Loucy (cell line): ENCODE measurements at regions not wholly inside any gene's neighbourhood (a gene's known extent, or its start where the extent isn't known, plus 50 kb on each side); places are given as distances from the start of the nearest gene placed in this dataset.

Experiments used
- H2AFZ ChIP-seq: fragments of 200-600 bp; sonication (generic); 2 replicates; pipeline ENCODE4 v1.6.0; 2016; ENCODE audit warnings: antibody characterized with exemption, mild to moderate bottlenecking, low read length, moderate library complexity
- H3F3A ChIP-seq: fragments of 200-600 bp; 2 replicates; pipeline ENCODE4 v1.6.0; 2016; ENCODE audit warnings: antibody characterized with exemption, low read depth, mild to moderate bottlenecking
- H3K27me3 ChIP-seq: fragments of 200-600 bp; sonication (generic); 2 replicates; pipeline ENCODE4 v1.6.1; 2014; ENCODE audit warnings: low read length, mild to moderate bottlenecking; ENCODE audit not compliant: insufficient read depth, poor library complexity, severe bottlenecking
- H3K36me3 ChIP-seq: fragments of 200-600 bp; sonication (generic); 2 replicates; pipeline ENCODE4 v1.6.1; 2016; ENCODE audit warnings: low read length; ENCODE audit not compliant: insufficient read depth
- H3K4me1 ChIP-seq: fragments of 200-600 bp; sonication (generic); 2 replicates; pipeline ENCODE4 v1.5.1; 2014; ENCODE audit warnings: low read length, mild to moderate bottlenecking; ENCODE audit not compliant: insufficient read depth, poor library complexity, severe bottlenecking
- H3K4me2 ChIP-seq: fragments of 200-600 bp; sonication (generic); 2 replicates; pipeline ENCODE4 v1.6.0; 2014; ENCODE audit warnings: antibody characterized with exemption, low read length, low read depth, mild to moderate bottlenecking; ENCODE audit not compliant: poor library complexity, severe bottlenecking
- H3K4me3 ChIP-seq: fragments of 200-600 bp; sonication (generic); 2 replicates; pipeline ENCODE4 v1.5.1; 2014; ENCODE audit warnings: low read length, mild to moderate bottlenecking, mixed read lengths; ENCODE audit not compliant: poor library complexity, severe bottlenecking
- H3K79me2 ChIP-seq: fragments of 200-600 bp; sonication (generic); 2 replicates; pipeline ENCODE4 v1.6.1; 2014; ENCODE audit warnings: low read length; ENCODE audit not compliant: insufficient read depth
- H3K9ac ChIP-seq: fragments of 200-600 bp; sonication (generic); 2 replicates; pipeline ENCODE4 v1.6.0; 2014; ENCODE audit warnings: mild to moderate bottlenecking, low read depth, low read length, moderate library complexity; ENCODE audit not compliant: poor library complexity, severe bottlenecking
- H3K9me2 ChIP-seq: fragments of 200-600 bp; sonication (generic); replicated peaks from 2 replicates; pipeline ENCODE4 v1.6.1; 2016; ENCODE audit warnings: low read depth, low read length, mixed read lengths
- H3K9me3 ChIP-seq: fragments of 200-600 bp; sonication (generic); 2 replicates; pipeline ENCODE4 v1.6.1; 2014; ENCODE audit warnings: mild to moderate bottlenecking, antibody characterized with exemption, low read length, low read depth; ENCODE audit not compliant: insufficient read depth
- H4K20me1 ChIP-seq: fragments of 200-600 bp; sonication (generic); 2 replicates; pipeline ENCODE4 v1.6.0; 2014; ENCODE audit warnings: antibody characterized with exemption, low read length, mild to moderate bottlenecking; ENCODE audit not compliant: insufficient read depth, poor library complexity, severe bottlenecking
- CTCF ChIP-seq: fragments of 200-600 bp; sonication (generic); conservative IDR thresholded peaks from 2 replicates; pipeline ENCODE4 v1.5.1; 2014; ENCODE audit warnings: mild to moderate bottlenecking, antibody characterized with exemption, low read length
- EZH2phosphoT487 ChIP-seq: fragments of 200-600 bp; IDR thresholded peaks from 2 replicates; pipeline ENCODE4 v1.6.1; 2018; ENCODE audit warnings: antibody characterized with exemption, mild to moderate bottlenecking, moderate library complexity, borderline replicate concordance

GRCh38 chr9:20022410-20022809, 233.6 kb upstream of the SLC24A2 start:
- Histone ChIP-seq H3K9ac (no peak overlapping the region), H3K36me3 (no peaks in the 10 kb centered on the region), H4K20me1 (no peaks in the 10 kb centered on the region), H2AFZ (no peak overlapping the region), H3K9me2 (no peaks in the 10 kb centered on the region), H3F3A (no peaks in the 10 kb centered on the region), H3K4me1 (no peaks in the 10 kb centered on the region), H3K4me3 (no peak overlapping the region), H3K27me3 (no peaks in the 10 kb centered on the region), H3K9me3 (no peaks in the 10 kb centered on the region), H3K79me2 (no peaks in the 10 kb centered on the region), H3K4me2 (no peak overlapping the region)
- no peak for TF ChIP-seq CTCF
- TF ChIP-seq EZH2phosphoT487, result no peak

- Histone ChIP-seq H3K36me3 (no peaks in the 10 kb centered on the region), H3K9me2 (no peaks in the 10 kb centered on the region), H4K20me1 (no peaks in the 10 kb centered on the region), H3K9me3 (no peaks in the 10 kb centered on the region), H3K27me3 (no peaks in the 10 kb centered on the region), H3F3A (0 out of 2 replicates have a peak, but pooled peaks cover 9% of the 10 kb centered on the region), H3K4me2 (no peak overlapping the region), H3K4me1 (peaks cover 26% of the 10 kb centered on the region), H3K4me3 (no peak overlapping the region), H3K9ac (no peak overlapping the region), H3K79me2 (no peaks in the 10 kb centered on the region), H2AFZ (no peak overlapping the region)
- TF ChIP-seq CTCF (no peak), EZH2phosphoT487 (no peak)
These were observed 227.8 kb upstream of the SLC24A2 start for GRCh38 chr9:20016611-20017010.

GRCh38 chr9:20015427-20015931, 226.6 kb upstream of the SLC24A2 start:
- H3K4me3 ChIP-seq, result no peak overlapping the region
- no peaks in the 10 kb centered on the region for H3K9me2 ChIP-seq
- TF ChIP-seq EZH2phosphoT487 (no peak), CTCF (no peak)
- no peak overlapping the region for H3K9ac ChIP-seq
- peak overlapping the region; percentile 64 for H2AFZ ChIP-seq
- peak overlapping the region; percentile 58 for H3K4me2 ChIP-seq
- H4K20me1 ChIP-seq, result no peaks in the 10 kb centered on the region
- H3K79me2 ChIP-seq, result no peaks in the 10 kb centered on the region
- no peaks in the 10 kb centered on the region for H3K36me3 ChIP-seq
- H3K27me3 ChIP-seq, result no peaks in the 10 kb centered on the region
- H3K9me3 ChIP-seq, result no peaks in the 10 kb centered on the region
- 0 out of 2 replicates have a peak, but pooled peaks cover 9% of the 10 kb centered on the region for H3F3A ChIP-seq
- peaks cover 26% of the 10 kb centered on the region for H3K4me1 ChIP-seq
